Tibial nerve (tissue), 4 donors: ENCODE measurements at regions not wholly inside any gene's neighbourhood (a gene's known extent, or its start where the extent isn't known, plus 50 kb on each side); places are given as distances from the start of the nearest gene placed in this dataset.

Source experiments
- EP300 ChIP-seq, 2 donors: sonication (generic); formaldehyde crosslinking; IDR thresholded peaks; one replicate each; pipeline ENCODE4 v1.6.1; 2017; ENCODE audit warnings: antibody characterized with exemption in 2 of 2, mild to moderate bottlenecking in 1 of 2
- TF ChIP-seq, protein P1 (sequence below), 5 experiments: fragments of 200-600 bp in 3 of 5; fragments of 450-650 bp in 2 of 5; sonication (generic) in 3 of 5; IDR thresholded peaks; one replicate each; pipeline ENCODE4 v1.5.1; 2016 to 2019; ENCODE audit warnings: antibody characterized with exemption in 5 of 5, mild to moderate bottlenecking in 3 of 5, moderate library complexity in 2 of 5

DNA sequence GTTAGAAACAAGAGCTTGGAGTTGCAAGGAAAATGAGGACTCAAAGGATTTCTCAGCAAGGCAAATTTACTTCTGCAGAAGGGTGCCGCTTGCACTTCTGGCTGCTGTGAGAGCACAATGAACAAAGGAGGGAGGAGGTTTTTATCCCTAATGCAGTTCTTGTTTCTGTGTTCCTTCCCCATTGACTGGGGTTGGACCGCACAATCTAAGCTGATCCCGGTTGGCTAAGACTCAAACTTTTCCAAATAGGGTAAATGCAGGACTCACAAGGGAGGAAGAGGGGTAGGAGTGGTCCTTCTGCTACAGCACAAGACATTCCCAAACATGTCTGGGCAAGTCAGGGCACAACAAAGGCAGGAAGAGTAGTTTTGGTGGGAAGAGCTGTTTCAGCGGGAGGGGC lies 249.6 kb upstream of the MOCS1 start:
- TF ChIP-seq, protein P1, sequence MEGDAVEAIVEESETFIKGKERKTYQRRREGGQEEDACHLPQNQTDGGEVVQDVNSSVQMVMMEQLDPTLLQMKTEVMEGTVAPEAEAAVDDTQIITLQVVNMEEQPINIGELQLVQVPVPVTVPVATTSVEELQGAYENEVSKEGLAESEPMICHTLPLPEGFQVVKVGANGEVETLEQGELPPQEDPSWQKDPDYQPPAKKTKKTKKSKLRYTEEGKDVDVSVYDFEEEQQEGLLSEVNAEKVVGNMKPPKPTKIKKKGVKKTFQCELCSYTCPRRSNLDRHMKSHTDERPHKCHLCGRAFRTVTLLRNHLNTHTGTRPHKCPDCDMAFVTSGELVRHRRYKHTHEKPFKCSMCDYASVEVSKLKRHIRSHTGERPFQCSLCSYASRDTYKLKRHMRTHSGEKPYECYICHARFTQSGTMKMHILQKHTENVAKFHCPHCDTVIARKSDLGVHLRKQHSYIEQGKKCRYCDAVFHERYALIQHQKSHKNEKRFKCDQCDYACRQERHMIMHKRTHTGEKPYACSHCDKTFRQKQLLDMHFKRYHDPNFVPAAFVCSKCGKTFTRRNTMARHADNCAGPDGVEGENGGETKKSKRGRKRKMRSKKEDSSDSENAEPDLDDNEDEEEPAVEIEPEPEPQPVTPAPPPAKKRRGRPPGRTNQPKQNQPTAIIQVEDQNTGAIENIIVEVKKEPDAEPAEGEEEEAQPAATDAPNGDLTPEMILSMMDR (IDR thresholded peaks at IDR 0.05): no peak
- TF ChIP-seq EP300 (IDR thresholded peaks at IDR 0.05): no peak
